ENCODE measurements at regions not wholly inside any gene's neighbourhood (a gene's known extent, or its start where the extent isn't known, plus 50 kb on each side); places are given as distances from the start of the nearest gene placed in this dataset.

DNA sequence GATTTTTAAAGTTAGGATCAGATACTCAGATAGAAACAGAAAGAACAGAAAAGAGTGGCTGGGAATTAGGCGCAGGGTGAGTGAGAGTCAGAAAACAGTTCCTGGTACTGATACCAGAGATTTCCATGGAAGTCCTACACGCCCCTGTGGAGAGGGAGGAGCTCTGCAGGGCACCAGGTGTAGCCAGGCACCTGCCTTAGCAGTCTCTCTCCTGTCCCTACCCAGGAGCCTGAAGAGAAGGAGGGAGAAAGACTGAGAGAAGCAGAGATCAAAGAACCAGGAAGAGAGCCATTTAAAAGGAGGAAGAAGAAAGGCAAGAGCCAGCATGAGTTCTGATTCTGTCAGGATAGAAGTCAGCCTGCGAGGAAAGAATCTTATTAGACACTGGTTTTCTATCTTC, 65.0 kb downstream of the CBLN1 start:
- no peak for DNase-seq (ENCODE audit: low spot score)

GRCh38 chr16:49213594-49213993, 68.0 kb downstream of the CBLN1 start:
- DNase-seq (ENCODE audit: low spot score): no peak

DNA sequence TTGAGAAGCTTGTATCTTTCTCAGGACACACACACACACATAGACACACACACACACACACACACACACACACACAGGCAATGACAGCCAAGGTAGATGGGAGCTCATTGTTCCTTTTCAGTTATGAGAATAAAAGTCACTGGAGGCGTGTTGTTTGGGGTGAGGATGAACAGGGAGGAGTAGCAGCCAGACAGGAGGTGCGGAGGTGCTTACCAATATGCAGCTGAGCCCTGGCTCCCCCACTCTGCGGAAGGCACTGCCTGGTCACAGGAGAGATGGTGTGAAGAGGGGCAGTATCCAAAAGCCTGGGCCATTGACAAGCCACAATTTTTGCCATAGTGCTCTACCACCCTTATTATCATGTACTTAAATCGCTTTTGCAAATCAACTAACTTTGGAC, 77.4 kb downstream of the CBLN1 start:
- no peak for DNase-seq (ENCODE audit: low spot score)

DNA sequence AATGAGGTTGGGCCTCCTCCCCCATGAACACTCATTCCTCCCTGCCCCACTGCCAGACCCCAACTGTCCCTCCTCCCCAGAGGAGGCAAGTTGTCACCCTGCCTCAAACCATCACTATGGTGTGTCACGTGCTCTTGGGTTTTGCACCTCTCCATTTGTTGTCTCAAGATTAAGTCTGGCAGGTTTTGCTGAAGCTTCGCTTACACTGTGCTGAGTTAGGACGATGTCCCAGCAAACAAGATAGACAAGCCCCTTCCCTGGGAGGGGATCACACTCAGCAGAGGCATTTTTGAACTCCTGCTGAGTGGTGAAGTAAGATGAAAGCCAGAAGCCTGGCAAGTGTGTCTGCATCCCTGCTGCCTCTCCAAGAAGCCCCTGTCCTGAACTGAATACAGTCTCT, 78.3 kb downstream of the CBLN1 start:
- no peak for DNase-seq (ENCODE audit: low spot score)

GRCh38 chr16:49201118-49201517, 80.5 kb downstream of the CBLN1 start:
- DNase-seq (ENCODE audit: low spot score): no peak

DNA sequence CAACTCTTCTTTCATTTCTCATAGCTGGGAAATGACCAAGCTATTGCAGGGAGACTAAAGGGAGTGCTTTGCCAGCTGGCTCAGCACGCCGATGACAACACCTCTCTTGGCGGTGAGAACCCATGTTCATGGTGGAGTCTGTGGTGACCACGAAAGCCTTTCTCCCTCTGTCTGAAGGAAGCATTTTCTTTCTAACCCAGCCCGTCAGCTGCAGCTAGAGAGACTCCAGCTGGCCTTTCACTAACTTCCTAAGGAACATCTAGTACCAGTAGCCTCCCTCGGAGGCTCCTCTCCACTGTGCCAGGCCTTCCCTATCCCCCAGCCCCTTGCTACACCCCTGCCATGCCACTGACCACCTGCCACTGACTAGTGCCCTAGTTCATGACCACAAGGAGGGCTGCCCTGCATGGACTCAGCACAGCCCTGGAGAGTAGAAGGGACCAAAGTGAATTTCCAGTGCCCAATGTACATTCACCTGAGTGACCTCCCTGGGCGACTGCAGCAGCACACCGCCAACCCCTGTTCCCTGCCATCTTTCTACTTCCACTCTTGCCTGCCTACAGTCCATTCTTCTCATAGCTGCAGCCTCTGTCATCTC, 81.3 kb downstream of the CBLN1 start:
- DNase-seq (ENCODE audit: low spot score): no peak

GRCh38 chr16:49195237-49195548, 86.4 kb downstream of the CBLN1 start:
- no peak for DNase-seq (ENCODE audit: low spot score)

- DNase-seq (ENCODE audit: low spot score): no peak
These were observed 87.0 kb downstream of the CBLN1 start for GRCh38 chr16:49194537-49195236.

DNA sequence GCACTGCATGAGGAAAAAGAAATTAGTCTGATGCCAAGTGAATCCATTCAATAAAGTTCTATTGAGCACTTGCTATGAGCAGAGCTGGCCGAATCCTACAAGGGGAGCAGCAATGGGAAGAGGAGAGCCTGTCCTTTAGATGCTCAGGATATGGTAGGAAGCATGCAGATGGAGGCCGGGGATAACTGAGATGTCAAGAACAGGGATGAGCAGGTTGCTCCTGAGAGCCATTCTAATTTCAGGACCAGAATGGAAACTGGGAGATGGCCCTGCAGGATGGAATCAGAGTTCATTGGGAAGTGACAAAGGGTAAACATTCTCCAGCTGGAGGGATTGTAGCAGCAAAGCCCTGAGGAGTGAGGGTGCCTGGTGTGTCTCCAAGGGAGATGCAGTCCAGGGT, 88.0 kb downstream of the CBLN1 start:
- DNase-seq (ENCODE audit: low spot score): no peak

DNA sequence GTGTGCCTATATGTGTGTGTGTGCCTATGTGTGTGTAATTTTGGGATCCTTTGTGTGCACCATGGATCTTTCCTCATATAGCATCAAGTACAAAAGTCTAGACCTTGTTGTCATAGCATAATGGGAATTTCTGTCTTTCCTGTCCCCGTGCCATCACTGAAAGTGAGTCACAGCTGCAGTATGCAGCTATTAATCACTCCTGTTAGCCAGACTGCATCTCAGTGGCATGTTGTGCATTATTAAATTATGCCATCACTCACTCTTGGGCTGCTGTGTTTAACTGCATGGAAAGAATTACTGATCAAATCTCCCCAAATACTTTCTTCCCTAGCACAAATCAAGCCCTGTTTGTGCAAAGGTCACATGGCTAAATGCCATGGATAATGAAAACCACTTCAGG, 92.4 kb downstream of the CBLN1 start:
- no peak for DNase-seq (ENCODE audit: low spot score)

DNA sequence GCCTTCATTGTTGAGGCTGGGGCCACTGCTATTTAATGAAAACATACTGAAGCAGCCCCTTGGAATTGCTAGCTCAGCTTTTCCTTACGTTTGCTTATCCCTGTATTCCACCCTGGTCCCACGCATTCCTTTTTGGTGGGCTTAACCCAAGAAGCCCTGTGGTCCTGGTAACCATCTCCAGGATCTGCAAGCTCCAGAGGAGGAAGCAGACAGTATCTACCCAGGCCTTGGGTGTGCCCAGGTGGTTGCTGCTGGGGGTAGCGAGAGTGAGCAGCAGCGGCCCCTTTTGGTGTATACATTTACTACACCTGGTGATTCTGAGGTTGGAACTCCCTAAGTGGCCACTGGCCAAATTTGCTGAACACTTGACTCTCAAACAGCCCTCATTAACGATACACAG, 97.7 kb downstream of the CBLN1 start:
- peak; percentile 16 for DNase-seq (ENCODE audit: low spot score)

- no peak for DNase-seq (ENCODE audit: low spot score)
These were observed 99.7 kb downstream of the CBLN1 start for GRCh38 chr16:49181791-49182518.

DNA sequence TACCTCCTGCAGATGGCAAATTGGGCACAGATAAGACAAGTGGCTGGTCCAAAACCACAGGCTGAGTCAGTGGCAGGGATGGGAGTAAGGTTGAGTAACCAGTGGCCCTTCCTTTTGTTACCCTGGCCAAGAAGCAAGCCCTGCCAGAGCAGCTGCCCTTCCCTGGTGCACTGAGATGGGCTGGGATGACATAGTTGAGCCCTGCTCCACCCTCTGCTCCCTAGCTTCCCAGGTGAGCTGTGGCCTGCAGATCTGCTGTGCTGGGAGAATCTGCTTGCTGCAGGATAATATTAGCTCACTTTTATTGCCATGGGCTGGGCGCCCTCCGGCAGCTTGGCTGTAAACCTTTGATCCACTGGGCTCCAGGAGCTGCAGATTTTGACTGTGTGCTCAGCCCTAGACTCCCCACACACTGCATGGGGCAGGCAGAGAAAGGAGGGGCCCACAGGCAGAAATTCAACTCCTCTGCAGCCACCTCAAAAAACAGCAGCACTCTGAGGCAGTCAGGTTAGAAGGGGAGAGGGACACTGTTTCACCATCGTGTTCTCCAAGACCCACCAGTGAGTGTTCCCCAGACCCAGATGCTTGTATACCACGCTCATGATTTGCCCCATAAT, 101.8 kb downstream of the CBLN1 start:
- peak; percentile 2 for DNase-seq (ENCODE audit: low spot score)

GRCh38 chr16:49168126-49168525, 113.5 kb downstream of the CBLN1 start:
- no peak for DNase-seq (ENCODE audit: low spot score)

DNA sequence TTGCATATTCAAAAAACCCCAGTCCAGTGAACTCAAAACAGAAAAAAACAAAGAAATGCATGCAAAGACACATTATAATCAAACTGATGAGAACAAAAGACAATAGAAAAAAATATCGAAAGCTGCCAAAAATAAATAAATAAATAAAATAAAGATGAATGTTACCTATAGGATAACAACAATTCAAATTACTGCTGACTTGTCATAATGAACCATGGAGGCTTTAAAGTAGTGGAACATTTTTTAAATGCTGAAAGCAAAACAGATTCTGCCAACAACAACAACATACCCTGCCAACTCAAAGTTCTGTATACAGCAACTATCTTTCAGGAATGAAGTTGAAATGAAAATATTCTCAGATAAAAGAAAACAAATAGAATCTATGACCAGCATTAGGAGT, 116.6 kb downstream of the CBLN1 start:
- no peak for DNase-seq (ENCODE audit: low spot score)

DNA sequence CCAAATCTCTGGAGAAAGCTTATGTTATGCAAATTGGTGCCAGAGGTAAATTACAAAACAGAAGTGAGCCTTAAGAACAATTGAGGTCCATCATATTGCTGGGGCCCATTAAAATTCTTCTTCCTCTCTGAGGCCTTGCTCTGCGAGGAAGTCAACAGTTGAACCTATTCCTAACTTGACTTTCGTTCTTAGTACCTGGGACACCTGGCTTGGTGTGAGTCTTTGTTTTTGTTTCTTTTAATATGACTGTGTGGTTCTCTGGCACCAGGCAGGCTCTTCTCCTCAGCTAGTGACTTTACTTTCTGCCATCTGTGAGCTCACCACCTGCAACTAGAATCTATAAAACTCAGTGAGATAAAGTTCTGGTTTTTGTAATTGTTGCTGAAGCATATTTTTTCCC, 120.4 kb downstream of the CBLN1 start:
- no peak for DNase-seq (ENCODE audit: low spot score)

DNA sequence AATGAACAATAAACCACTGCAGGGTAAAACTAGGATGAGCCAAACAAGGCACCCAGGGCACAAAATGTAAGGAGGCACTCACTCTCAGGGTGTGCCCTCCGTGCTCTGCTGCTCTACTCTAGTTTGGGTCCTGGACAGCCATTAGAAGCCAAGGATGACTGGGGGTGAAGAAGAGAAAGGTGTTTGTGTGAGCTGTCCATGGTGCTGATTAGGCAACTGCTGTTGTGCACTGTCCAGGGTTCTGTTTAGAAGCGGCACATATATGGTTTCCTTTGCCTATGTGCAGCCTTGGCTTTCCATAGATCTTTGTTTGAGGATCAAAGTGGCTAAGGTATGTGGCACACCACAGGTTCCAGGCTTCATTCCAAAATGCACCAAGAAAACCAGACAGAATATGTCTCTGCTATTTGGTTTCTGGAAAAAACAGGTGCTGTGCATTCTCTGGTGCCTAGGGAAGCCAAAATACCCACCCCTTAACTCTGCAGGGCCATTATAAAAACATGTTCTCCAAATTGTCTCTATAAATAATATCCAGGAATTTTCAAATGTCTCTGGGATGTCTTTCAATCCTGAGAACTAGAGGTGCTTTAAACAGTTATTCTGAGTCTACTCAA, 123.5 kb downstream of the CBLN1 start:
- peak; percentile 42 for DNase-seq (ENCODE audit: low spot score)

- DNase-seq (ENCODE audit: low spot score): no peak
These were observed 131.3 kb downstream of the CBLN1 start for GRCh38 chr16:49150341-49150740.

GRCh38 chr16:49148410-49148809, 133.2 kb downstream of the CBLN1 start:
- no peak for DNase-seq (ENCODE audit: low spot score)

DNA sequence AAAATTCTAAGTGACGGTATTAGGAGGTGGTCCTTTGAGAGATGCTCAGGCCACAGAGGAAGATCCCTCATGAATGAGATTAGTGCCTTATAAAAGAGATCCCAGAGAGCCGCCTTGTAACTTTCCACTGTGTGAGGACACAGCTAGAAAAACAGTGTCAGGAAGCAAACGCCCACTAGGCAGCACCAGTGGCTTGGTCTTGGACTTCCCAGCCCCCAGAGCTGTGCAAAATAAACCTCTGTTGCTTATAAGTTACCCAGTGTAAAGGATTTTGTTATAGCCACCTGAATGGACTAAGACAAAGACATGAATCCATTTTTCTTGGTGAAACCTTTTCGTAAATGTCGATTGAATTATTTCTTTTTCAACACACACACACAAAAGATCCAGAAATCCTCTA, 141.0 kb downstream of the CBLN1 start:
- no peak for DNase-seq (ENCODE audit: low spot score)

DNA sequence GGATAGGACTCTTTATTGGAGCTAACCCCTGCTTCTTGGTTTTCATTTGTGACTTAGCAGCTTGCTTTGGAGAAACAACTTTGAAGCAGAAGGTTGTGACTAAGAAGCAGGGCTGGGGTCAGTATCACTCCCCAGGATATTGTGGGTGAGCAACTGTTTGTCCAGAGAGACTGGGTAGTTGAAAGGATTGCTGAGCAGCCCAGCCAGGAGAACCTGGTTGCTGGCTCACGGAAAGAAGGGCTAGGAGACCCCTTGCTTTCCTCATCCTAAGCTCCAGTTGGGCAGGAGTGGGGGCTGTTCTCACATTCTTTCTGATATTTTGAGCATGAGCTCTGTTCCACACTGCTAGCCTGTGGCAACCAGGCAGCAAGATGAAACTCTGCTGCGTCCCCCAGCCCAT, 151.2 kb downstream of the CBLN1 start:
- DNase-seq (ENCODE audit: low spot score): no peak

- peak; percentile 78 for DNase-seq (ENCODE audit: low spot score)
These were observed 151.7 kb downstream of the CBLN1 start for GRCh38 chr16:49129935-49130334.

- DNase-seq (ENCODE audit: low spot score): no peak
These were observed 152.9 kb downstream of the CBLN1 start for GRCh38 chr16:49128740-49129139.

All from cerebellar cortex (tissue), 1 donor.